ENCODE measurements at regions not wholly inside any gene's neighbourhood (a gene's known extent, or its start where the extent isn't known, plus 50 kb on each side); places are given as distances from the start of the nearest gene placed in this dataset.
"Not testable (repeated sequence)": the region's sequence is repeated elsewhere in the genome, so short reads cannot be mapped to it uniquely, and the experiment has no call there.

DNA sequence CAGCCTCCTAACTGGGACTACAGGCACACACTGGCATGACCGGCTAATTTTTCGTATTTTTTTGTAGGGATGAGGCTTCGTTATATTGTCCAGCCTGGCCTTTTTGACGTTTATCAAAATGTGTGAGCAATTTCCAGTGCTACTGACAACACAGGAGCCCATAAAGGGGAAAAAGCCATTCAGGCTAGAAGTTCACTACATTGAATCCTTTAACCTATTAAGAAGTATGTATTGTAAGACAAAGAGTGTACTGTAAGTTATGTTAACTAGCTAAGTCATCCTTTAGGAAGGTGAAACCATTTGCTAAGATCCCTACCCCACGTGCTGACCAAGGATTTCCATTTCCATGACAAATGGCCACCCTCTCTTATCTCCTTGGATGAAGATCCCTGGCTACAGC lies 156.8 kb downstream of the FOXB1 start:
- no peak overlapping the region for H3K4me3 ChIP-seq (ENCODE audit: insufficient read length, low read depth)
- H3K9me3 ChIP-seq (ENCODE audit: insufficient read depth, low read length): no peaks in the 10 kb centered on the region
- DNase-seq (ENCODE audit: low read depth, low spot score): no peak
- no peak overlapping the region for H3K9ac ChIP-seq (ENCODE audit: insufficient read length, low read depth)
- no peaks in the 10 kb centered on the region for H3K36me3 ChIP-seq (ENCODE audit: insufficient read depth, insufficient read length, low read length)
- no peaks in the 10 kb centered on the region for H3K4me1 ChIP-seq (ENCODE audit: insufficient read depth, insufficient read length)
- no peaks in the 10 kb centered on the region for H3K27me3 ChIP-seq (ENCODE audit: insufficient read depth, insufficient read length)
- no peak for TF ChIP-seq YY1 (IDR thresholded peaks at IDR 0.05; ENCODE audit: insufficient read depth, insufficient read length)
- TF ChIP-seq ZNF274 (IDR thresholded peaks at IDR 0.05; ENCODE audit: low read depth, low read length): no peak
- TF ChIP-seq SUZ12 (IDR thresholded peaks at IDR 0.05; ENCODE audit: extremely low read depth, insufficient read depth, insufficient read length): no peak

GRCh38 chr15:60161704-60162103 lies 157.6 kb downstream of the FOXB1 start:
- TF ChIP-seq YY1 (IDR thresholded peaks at IDR 0.05; ENCODE audit: insufficient read depth, insufficient read length) (no peak), ZNF274 (IDR thresholded peaks at IDR 0.05; ENCODE audit: low read depth, low read length) (no peak), SUZ12 (IDR thresholded peaks at IDR 0.05; ENCODE audit: extremely low read depth, insufficient read depth, insufficient read length) (no peak)
- H3K4me3 ChIP-seq (ENCODE audit: insufficient read length, low read depth): no peak overlapping the region
- no peak for DNase-seq (ENCODE audit: low read depth, low spot score)
- H3K4me1 ChIP-seq (ENCODE audit: insufficient read depth, insufficient read length): no peaks in the 10 kb centered on the region
- no peaks in the 10 kb centered on the region for H3K27me3 ChIP-seq (ENCODE audit: insufficient read depth, insufficient read length)
- no peak overlapping the region for H3K9ac ChIP-seq (ENCODE audit: insufficient read length, low read depth)
- H3K36me3 ChIP-seq (ENCODE audit: insufficient read depth, insufficient read length, low read length): no peaks in the 10 kb centered on the region
- H3K9me3 ChIP-seq (ENCODE audit: insufficient read depth, low read length): no peaks in the 10 kb centered on the region

- Histone ChIP-seq H3K27me3 (ENCODE audit: insufficient read depth, insufficient read length) (no peaks in the 10 kb centered on the region), H3K4me3 (ENCODE audit: insufficient read length, low read depth) (no peak overlapping the region), H3K9me3 (ENCODE audit: insufficient read depth, low read length) (no peaks in the 10 kb centered on the region), H3K36me3 (ENCODE audit: insufficient read depth, insufficient read length, low read length) (no peaks in the 10 kb centered on the region), H3K9ac (ENCODE audit: insufficient read length, low read depth) (no peak overlapping the region), H3K4me1 (ENCODE audit: insufficient read depth, insufficient read length) (no peaks in the 10 kb centered on the region)
- TF ChIP-seq YY1 (IDR thresholded peaks at IDR 0.05; ENCODE audit: insufficient read depth, insufficient read length): no peak
- TF ChIP-seq ZNF274 (IDR thresholded peaks at IDR 0.05; ENCODE audit: low read depth, low read length): no peak
- no peak for TF ChIP-seq SUZ12 (IDR thresholded peaks at IDR 0.05; ENCODE audit: extremely low read depth, insufficient read depth, insufficient read length)
- DNase-seq (ENCODE audit: low read depth, low spot score): no peak
Observed at GRCh38 chr15:60162251-60162967, 158.3 kb downstream of the FOXB1 start.

DNA sequence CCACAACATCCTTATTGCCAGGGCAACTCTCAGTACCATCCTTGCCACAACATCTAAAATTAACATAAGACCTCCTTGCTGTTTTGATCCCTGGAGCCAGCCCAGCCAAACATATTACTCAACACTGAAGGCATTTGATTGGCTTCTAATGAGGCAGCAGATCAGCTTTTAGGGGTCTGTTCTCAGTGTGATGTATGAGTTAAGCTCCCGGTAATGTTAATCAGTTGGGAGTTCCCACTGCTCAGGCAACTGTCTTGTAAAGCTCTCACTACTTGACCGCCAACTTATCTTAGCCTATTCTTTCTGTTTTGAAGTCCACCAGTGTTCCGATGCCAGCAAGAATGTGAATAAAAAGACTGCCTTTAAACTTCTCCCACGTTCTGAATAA lies 158.9 kb downstream of the FOXB1 start:
- DNase-seq (ENCODE audit: low read depth, low spot score): peak; percentile 39
- Histone ChIP-seq H3K4me1 (ENCODE audit: insufficient read depth, insufficient read length) (no peaks in the 10 kb centered on the region), H3K9me3 (ENCODE audit: insufficient read depth, low read length) (no peaks in the 10 kb centered on the region), H3K36me3 (ENCODE audit: insufficient read depth, insufficient read length, low read length) (no peaks in the 10 kb centered on the region), H3K9ac (ENCODE audit: insufficient read length, low read depth) (no peak overlapping the region), H3K4me3 (ENCODE audit: insufficient read length, low read depth) (no peak overlapping the region), H3K27me3 (ENCODE audit: insufficient read depth, insufficient read length) (no peaks in the 10 kb centered on the region)
- TF ChIP-seq SUZ12 (IDR thresholded peaks at IDR 0.05; ENCODE audit: extremely low read depth, insufficient read depth, insufficient read length): no peak
- TF ChIP-seq YY1 (IDR thresholded peaks at IDR 0.05; ENCODE audit: insufficient read depth, insufficient read length): no peak
- no peak for TF ChIP-seq ZNF274 (IDR thresholded peaks at IDR 0.05; ENCODE audit: low read depth, low read length)

DNA sequence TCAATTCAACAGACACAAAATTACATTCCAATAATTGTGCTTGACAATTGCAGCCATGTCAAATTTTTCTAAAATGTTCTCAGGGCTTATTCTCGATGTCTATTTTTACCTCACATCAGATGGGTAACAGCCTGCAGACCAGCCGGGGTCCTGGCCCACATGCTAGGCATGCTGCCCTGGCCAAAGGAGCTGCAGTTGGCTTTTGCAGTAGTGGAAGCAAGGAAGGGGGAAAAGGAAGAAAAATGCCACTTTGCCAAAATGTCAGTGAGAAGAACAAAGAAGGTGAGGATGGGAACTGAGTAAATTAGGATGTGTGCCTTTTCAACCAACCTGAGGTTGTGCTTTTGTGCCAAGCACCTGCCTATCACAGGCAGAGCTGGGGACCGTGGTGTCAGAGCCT lies 161.0 kb downstream of the FOXB1 start:
- no peak for TF ChIP-seq SUZ12 (IDR thresholded peaks at IDR 0.05; ENCODE audit: extremely low read depth, insufficient read depth, insufficient read length)
- no peak for TF ChIP-seq ZNF274 (IDR thresholded peaks at IDR 0.05; ENCODE audit: low read depth, low read length)
- TF ChIP-seq YY1 (IDR thresholded peaks at IDR 0.05; ENCODE audit: insufficient read depth, insufficient read length): no peak
- no peaks in the 10 kb centered on the region for H3K27me3 ChIP-seq (ENCODE audit: insufficient read depth, insufficient read length)
- no peaks in the 10 kb centered on the region for H3K9me3 ChIP-seq (ENCODE audit: insufficient read depth, low read length)

GRCh38 chr15:60172143-60172542 lies 168.0 kb downstream of the FOXB1 start:
- H3K9ac ChIP-seq (ENCODE audit: insufficient read length, low read depth): no peak overlapping the region
- no peaks in the 10 kb centered on the region for H3K36me3 ChIP-seq (ENCODE audit: insufficient read depth, insufficient read length, low read length)
- TF ChIP-seq SUZ12 (IDR thresholded peaks at IDR 0.05; ENCODE audit: extremely low read depth, insufficient read depth, insufficient read length): no peak
- TF ChIP-seq YY1 (IDR thresholded peaks at IDR 0.05; ENCODE audit: insufficient read depth, insufficient read length): no peak
- no peak for TF ChIP-seq ZNF274 (IDR thresholded peaks at IDR 0.05; ENCODE audit: low read depth, low read length)
- no peaks in the 10 kb centered on the region for H3K4me1 ChIP-seq (ENCODE audit: insufficient read depth, insufficient read length)
- DNase-seq (ENCODE audit: low read depth, low spot score): no peak
- no peaks in the 10 kb centered on the region for H3K9me3 ChIP-seq (ENCODE audit: insufficient read depth, low read length)
- no peak overlapping the region for H3K4me3 ChIP-seq (ENCODE audit: insufficient read length, low read depth)
- H3K27me3 ChIP-seq (ENCODE audit: insufficient read depth, insufficient read length): no peaks in the 10 kb centered on the region

More for the DNA sequence above, 161.0 kb downstream of the FOXB1 start:
- H3K4me1 ChIP-seq (ENCODE audit: insufficient read depth, insufficient read length): no peaks in the 10 kb centered on the region
- no peak overlapping the region for H3K4me3 ChIP-seq (ENCODE audit: insufficient read length, low read depth)
- no peaks in the 10 kb centered on the region for H3K36me3 ChIP-seq (ENCODE audit: insufficient read depth, insufficient read length, low read length)
- H3K9ac ChIP-seq (ENCODE audit: insufficient read length, low read depth): no peak overlapping the region
- DNase-seq (ENCODE audit: low read depth, low spot score): no peak

- Histone ChIP-seq H3K9me3 (ENCODE audit: insufficient read depth, low read length) (no peaks in the 10 kb centered on the region), H3K9ac (ENCODE audit: insufficient read length, low read depth) (no peak overlapping the region), H3K4me3 (ENCODE audit: insufficient read length, low read depth) (no peak overlapping the region), H3K27me3 (ENCODE audit: insufficient read depth, insufficient read length) (no peaks in the 10 kb centered on the region), H3K36me3 (ENCODE audit: insufficient read depth, insufficient read length, low read length) (no peaks in the 10 kb centered on the region), H3K4me1 (ENCODE audit: insufficient read depth, insufficient read length) (no peaks in the 10 kb centered on the region)
- no peak for TF ChIP-seq YY1 (IDR thresholded peaks at IDR 0.05; ENCODE audit: insufficient read depth, insufficient read length)
- TF ChIP-seq ZNF274 (IDR thresholded peaks at IDR 0.05; ENCODE audit: low read depth, low read length): no peak
- DNase-seq (ENCODE audit: low read depth, low spot score): peak; percentile 30
Observed at GRCh38 chr15:60179786-60180391, 175.8 kb downstream of the FOXB1 start.

DNA sequence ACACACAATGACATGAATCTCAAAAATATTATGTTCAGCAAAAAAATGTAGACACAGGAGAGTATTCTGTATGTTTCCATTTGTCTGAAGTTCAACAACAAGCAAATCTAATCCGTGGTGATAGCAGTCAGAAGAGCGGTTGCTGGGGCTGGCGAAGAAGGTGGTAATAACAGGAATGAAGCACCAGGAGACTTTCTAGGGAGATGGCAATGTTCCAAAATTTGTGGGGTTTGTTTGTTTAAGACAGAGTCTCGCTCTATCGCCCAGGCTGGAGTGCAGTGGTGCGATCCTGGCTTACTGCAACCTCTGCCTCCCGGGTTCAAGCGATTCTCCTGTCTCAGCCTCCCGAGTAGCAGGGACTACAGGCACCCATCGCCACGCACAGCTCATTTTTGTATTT lies 177.8 kb downstream of the FOXB1 start:
- not testable (repeated sequence) for H3K4me1 ChIP-seq (ENCODE audit: insufficient read depth, insufficient read length); H3K27me3 ChIP-seq (ENCODE audit: insufficient read depth, insufficient read length); H3K36me3 ChIP-seq (ENCODE audit: insufficient read depth, insufficient read length, low read length); DNase-seq (ENCODE audit: low read depth, low spot score); H3K9me3 ChIP-seq (ENCODE audit: insufficient read depth, low read length); H3K9ac ChIP-seq (ENCODE audit: insufficient read length, low read depth); H3K4me3 ChIP-seq (ENCODE audit: insufficient read length, low read depth)
